ENCODE measurements at regions not wholly inside any gene's neighbourhood (a gene's known extent, or its start where the extent isn't known, plus 50 kb on each side); places are given as distances from the start of the nearest gene placed in this dataset.

GRCh38 chr6:134379599-134379998 is 61.7 kb upstream of the SGK1 start:
- DNase-seq = no peak

- DNase-seq = peak; percentile 68
These were observed 61.2 kb upstream of the SGK1 start for GRCh38 chr6:134379076-134379475.

- no peak for DNase-seq
These were observed 60.5 kb upstream of the SGK1 start for GRCh38 chr6:134378426-134378825.

GRCh38 chr6:134376785-134377184 is 58.9 kb upstream of the SGK1 start:
- DNase-seq = no peak

- no peak for DNase-seq
These were observed 57.3 kb upstream of the SGK1 start for GRCh38 chr6:134375220-134375580.

- DNase-seq = no peak
These were observed 56.7 kb upstream of the SGK1 start for GRCh38 chr6:134374491-134375219.

GRCh38 chr6:134373993-134374392 is 56.1 kb upstream of the SGK1 start:
- DNase-seq = no peak

GRCh38 chr6:134373282-134373922 is 55.5 kb upstream of the SGK1 start:
- DNase-seq = peak; percentile 32

- no peak for DNase-seq
These were observed 54.8 kb upstream of the SGK1 start for GRCh38 chr6:134372603-134373281.

- DNase-seq = no peak
These were observed 50.8 kb upstream of the SGK1 start for GRCh38 chr6:134368670-134369069.

Data from stimulated activated CD4-positive, alpha-beta T cell treated with anti-CD3 and anti-CD28 coated beads, Interleukin-1b, Interleukin-23, amount 100 ng/mL, for 48 hours (primary cell).